GM10248 (cell line): ENCODE measurements at regions not wholly inside any gene's neighbourhood (a gene's known extent, or its start where the extent isn't known, plus 50 kb on each side); places are given as distances from the start of the nearest gene placed in this dataset.

ENCODE experiments used
- CTCF ChIA-PET: fragments of 300-600 bp; sonication (Branson Sonifier 250); formaldehyde crosslinking; extraction: SDS; loops from one replicate; lab custom pipeline; 2021; ENCODE audit warnings: antibody characterized with exemption; lab: Yijun Ruan, JAX
- POLR2A ChIA-PET: fragments of 350-650 bp; sonication (Branson Sonifier 250); formaldehyde crosslinking; extraction: SDS; loops from one replicate; lab custom pipeline; 2020; ENCODE audit warnings: antibody characterized with exemption; lab: Yijun Ruan, JAX
- DNase-seq: peaks from one replicate; pipeline ENCODE4 v3.0.0; 2012; ENCODE audit errors: extremely low spot score
- CTCF ChIP-seq: IDR thresholded peaks from 2 replicates; pipeline ENCODE4 v1.5.1; 2012; ENCODE audit warnings: mild to moderate bottlenecking, low read depth; ENCODE audit errors: extremely low read depth, missing control alignments, control extremely low read depth

- POLR2A ChIA-PET, result no interaction called here
- DNase-seq, result no peak
- no peak for TF ChIP-seq CTCF
- CTCF ChIA-PET, result no interaction called here
Observed at GRCh38 chr12:41979574-41979973, 165.1 kb downstream of the GXYLT1 start.

- ChIA-PET POLR2A (no interaction called here), CTCF (interaction anchor here (1.2 to 1.5 kb wide), 2 partner anchors 13 to 52 kb away, joined by 3 to 4 read pairs; no protein-coding TSS in a partner anchor)
- no peak for TF ChIP-seq CTCF
Observed at GRCh38 chr12:41972598-41972997, 172.1 kb downstream of the GXYLT1 start.

DNA sequence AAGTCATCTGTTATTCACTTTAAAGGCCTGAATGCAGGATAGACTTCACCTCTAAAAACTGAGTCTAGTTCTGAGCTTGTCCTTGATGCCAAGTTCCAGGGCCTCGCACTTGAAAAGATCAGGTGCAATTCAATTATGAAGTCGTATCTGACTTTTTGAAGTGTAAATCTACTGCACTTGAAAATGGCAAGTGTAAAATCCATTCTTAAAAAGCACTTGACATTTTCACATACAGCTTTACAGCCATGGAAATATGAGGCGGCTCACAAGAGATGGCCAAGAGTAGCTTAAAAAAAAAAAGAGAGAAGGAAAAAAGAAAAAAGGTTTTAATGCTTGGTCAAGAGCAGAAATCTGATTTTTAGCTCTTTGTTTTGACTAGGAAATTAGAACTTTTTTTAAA, 172.5 kb downstream of the GXYLT1 start:
- TF ChIP-seq CTCF, result no peak
- ChIA-PET CTCF (interaction anchor here (1.2 to 1.5 kb wide), 2 partner anchors 13 to 52 kb away, joined by 3 to 4 read pairs; no protein-coding TSS in a partner anchor), POLR2A (interaction anchor here (0.6 kb wide), 1 partner anchor 352 kb away, joined by 3 read pairs; no protein-coding TSS in a partner anchor)
- DNase-seq, result no peak

More at GRCh38 chr12:41972598-41972997, 172.1 kb downstream of the GXYLT1 start:
- no peak for DNase-seq

DNA sequence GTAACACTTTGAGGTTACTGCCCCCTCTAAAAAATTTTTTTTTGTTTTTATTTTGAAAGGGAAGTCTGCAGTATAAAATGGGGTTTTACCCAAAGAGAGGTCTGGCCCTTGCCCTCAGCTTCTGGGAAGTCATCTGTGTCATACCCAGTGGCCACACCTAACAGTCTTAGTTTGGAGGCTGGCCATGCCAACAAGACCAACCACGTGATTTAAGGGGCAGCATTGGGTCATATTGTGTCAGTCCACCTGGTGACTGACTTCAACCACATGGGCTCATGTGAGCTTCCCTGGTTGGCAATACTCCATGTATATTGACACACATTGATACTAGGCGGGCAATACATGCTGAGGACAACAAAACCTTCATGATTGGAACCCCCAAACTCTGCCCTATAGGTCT, 173.9 kb downstream of the GXYLT1 start:
- POLR2A ChIA-PET, result no interaction called here

GRCh38 chr12:41968599-41968998, 176.1 kb downstream of the GXYLT1 start:
- no peak for TF ChIP-seq CTCF
- POLR2A ChIA-PET, result no interaction called here
- CTCF ChIA-PET, result no interaction called here
- DNase-seq, result no peak

More for the DNA sequence above, 173.9 kb downstream of the GXYLT1 start:
- no peak for DNase-seq
- no peak for TF ChIP-seq CTCF
- CTCF ChIA-PET, result no interaction called here

DNA sequence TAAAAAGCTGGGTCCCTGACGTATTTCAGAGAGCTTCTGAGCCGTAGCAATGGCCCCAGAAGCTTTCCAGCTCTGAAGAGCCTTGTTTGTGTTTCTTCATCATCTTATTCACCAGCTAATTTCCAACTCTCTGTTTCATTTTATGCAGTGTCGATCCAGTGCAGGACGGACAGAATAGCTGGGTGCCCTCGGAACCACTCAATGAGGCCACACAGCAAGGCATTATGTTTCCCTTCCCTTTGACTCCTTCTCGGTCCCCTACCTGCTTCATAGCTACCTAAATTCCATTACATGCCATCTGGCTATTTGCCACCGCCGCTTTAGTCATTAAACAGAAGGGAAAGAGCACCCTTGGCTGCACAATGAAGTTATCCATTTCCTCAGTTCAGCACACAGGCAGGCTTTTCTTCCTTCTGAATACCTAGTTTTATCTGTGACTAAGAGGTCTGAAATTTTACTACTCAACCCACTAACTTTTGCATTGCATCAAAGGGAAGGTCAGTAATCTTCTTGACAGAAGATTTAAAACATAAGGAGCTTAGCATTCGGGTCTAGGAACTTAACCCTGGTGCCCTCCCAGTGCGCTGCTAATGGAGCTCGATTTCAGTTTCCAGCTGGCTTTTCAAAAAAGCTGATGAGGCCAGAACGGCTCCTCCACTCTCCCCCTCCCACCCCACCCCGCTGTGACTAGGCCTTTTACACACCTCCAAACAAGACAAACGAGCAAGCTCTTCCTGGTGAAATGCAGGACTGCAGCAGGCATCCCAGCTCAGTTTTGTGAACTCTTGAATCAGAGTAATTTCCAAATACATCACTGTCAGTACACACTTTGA, 176.8 kb downstream of the GXYLT1 start:
- ChIA-PET POLR2A (no interaction called here), CTCF (no interaction called here)
- DNase-seq, result no peak
- no peak for TF ChIP-seq CTCF
